ENCODE measurements at regions not wholly inside any gene's neighbourhood (a gene's known extent, or its start where the extent isn't known, plus 50 kb on each side); places are given as distances from the start of the nearest gene placed in this dataset.

GRCh38 chr3:110307065-110307809, 764.4 kb upstream of the NECTIN3 start:
- TF ChIP-seq POLR2A (IDR thresholded peaks at IDR 0.05): no peak
- no peak for TF ChIP-seq CTCF (IDR thresholded peaks at IDR 0.05)
